Neural crest cell (in vitro differentiated cells): ENCODE measurements at regions not wholly inside any gene's neighbourhood (a gene's known extent, or its start where the extent isn't known, plus 50 kb on each side); places are given as distances from the start of the nearest gene placed in this dataset.
"Not testable (repeated sequence)": the region's sequence is repeated elsewhere in the genome, so short reads cannot be mapped to it uniquely, and the experiment has no call there.

Experiments
- DNase-seq: peaks from one replicate; pipeline ENCODE4 v3.0.0; 2021; ENCODE audit warnings: low read depth, mixed read lengths, low spot score
- H3K27ac Mint-ChIP-seq: one replicate; pipeline ENCODE4 v1.8.0; 2021; ENCODE audit warnings: mild to moderate bottlenecking, mixed read lengths; ENCODE audit not compliant: unreplicated experiment
- H3K27me3 Mint-ChIP-seq: 2 replicates; pipeline ENCODE4 v1.8.0; 2021; ENCODE audit warnings: low read depth, mild to moderate bottlenecking, mixed read lengths
- H3K36me3 Mint-ChIP-seq: 2 replicates; pipeline ENCODE4 v1.8.0; 2021; ENCODE audit warnings: low read depth, mild to moderate bottlenecking, mixed read lengths
- H3K4me1 Mint-ChIP-seq: 2 replicates; pipeline ENCODE4 v1.8.0; 2021; ENCODE audit warnings: mixed read lengths
- H3K4me3 Mint-ChIP-seq: one replicate; pipeline ENCODE4 v1.8.0; 2021; ENCODE audit warnings: mild to moderate bottlenecking, mixed read lengths
- H3K9me3 Mint-ChIP-seq: 2 replicates; pipeline ENCODE4 v1.8.0; 2021; ENCODE audit warnings: mixed read lengths
- CTCF ChIP-seq: fragments of 200-600 bp; sonication (generic); conservative IDR thresholded peaks from 2 replicates; pipeline ENCODE4 v1.5.0; 2021; ENCODE audit warnings: antibody characterized with exemption, mild to moderate bottlenecking

GRCh38 chr21:9748451-9748850 lies 772.9 kb upstream of the TPTE start:
- not testable (repeated sequence) for DNase-seq, H3K9me3 Mint-ChIP-seq, H3K27ac Mint-ChIP-seq, H3K4me3 Mint-ChIP-seq, H3K27me3 Mint-ChIP-seq, H3K4me1 Mint-ChIP-seq, H3K36me3 Mint-ChIP-seq

- H3K27ac Mint-ChIP-seq, H3K36me3 Mint-ChIP-seq, H3K27me3 Mint-ChIP-seq, H3K9me3 Mint-ChIP-seq, H3K4me3 Mint-ChIP-seq, H3K4me1 Mint-ChIP-seq, DNase-seq: not testable (repeated sequence)
These were observed 771.6 kb upstream of the TPTE start for GRCh38 chr21:9749741-9750230.

GRCh38 chr21:9750341-9751086 lies 770.9 kb upstream of the TPTE start:
- Mint-ChIP-seq H3K27ac (no peak overlapping the region), H3K4me1 (no peaks in the 10 kb centered on the region), H3K9me3 (peaks cover 8% of the 10 kb centered on the region), H3K27me3 (no peaks in the 10 kb centered on the region), H3K36me3 (peaks cover 3% of the 10 kb centered on the region), H3K4me3 (no peak overlapping the region)
- DNase-seq: no peak
- TF ChIP-seq CTCF: no peak

GRCh38 chr21:9751087-9751585 lies 770.2 kb upstream of the TPTE start:
- not testable (repeated sequence) for H3K27me3 Mint-ChIP-seq

GRCh38 chr21:9752028-9752427 lies 769.4 kb upstream of the TPTE start:
- H3K27ac Mint-ChIP-seq, DNase-seq, H3K27me3 Mint-ChIP-seq, H3K4me3 Mint-ChIP-seq, H3K36me3 Mint-ChIP-seq, H3K4me1 Mint-ChIP-seq: not testable (repeated sequence)
- peaks cover 11% of the 10 kb centered on the region for H3K9me3 Mint-ChIP-seq

More at GRCh38 chr21:9751087-9751585, 770.2 kb upstream of the TPTE start:
- peaks cover 11% of the 10 kb centered on the region for H3K9me3 Mint-ChIP-seq
- not testable (repeated sequence) for H3K4me3 Mint-ChIP-seq, H3K27ac Mint-ChIP-seq, H3K36me3 Mint-ChIP-seq, DNase-seq, H3K4me1 Mint-ChIP-seq

- H3K9me3 Mint-ChIP-seq, H3K27ac Mint-ChIP-seq, H3K4me1 Mint-ChIP-seq, DNase-seq, H3K36me3 Mint-ChIP-seq, H3K27me3 Mint-ChIP-seq, H3K4me3 Mint-ChIP-seq: not testable (repeated sequence)
These were observed 767.9 kb upstream of the TPTE start for GRCh38 chr21:9753441-9753840.

GRCh38 chr21:9753943-9754342 lies 767.4 kb upstream of the TPTE start:
- H3K4me3 Mint-ChIP-seq: no peak overlapping the region
- H3K27ac Mint-ChIP-seq: no peak overlapping the region
- H3K4me1 Mint-ChIP-seq: no peaks in the 10 kb centered on the region
- no peak for DNase-seq
- peaks cover 7% of the 10 kb centered on the region for H3K9me3 Mint-ChIP-seq
- H3K27me3 Mint-ChIP-seq: no peaks in the 10 kb centered on the region
- peaks cover 5% of the 10 kb centered on the region for H3K36me3 Mint-ChIP-seq
- TF ChIP-seq CTCF: no peak

GRCh38 chr21:9754434-9754833 lies 766.9 kb upstream of the TPTE start:
- H3K9me3 Mint-ChIP-seq, H3K36me3 Mint-ChIP-seq, H3K4me1 Mint-ChIP-seq, H3K27me3 Mint-ChIP-seq, H3K27ac Mint-ChIP-seq, DNase-seq, H3K4me3 Mint-ChIP-seq: not testable (repeated sequence)
